Naive thymus-derived CD8-positive, alpha-beta T cell (primary cell): ENCODE measurements at regions not wholly inside any gene's neighbourhood (a gene's known extent, or its start where the extent isn't known, plus 50 kb on each side); places are given as distances from the start of the nearest gene placed in this dataset.

Experiments used
- ATAC-seq, 2 donors: fragments of 150-1000 bp; cut with Tn5 transposase in 1 of 2; sonication (Bioruptor Pico), chemical (Tn5 transposase) in 1 of 2; 1 replicate in 1 of 2; 2 replicates in 1 of 2; pipeline ENCODE4 v1.10.0; 2021; ENCODE audit warnings: mild to moderate bottlenecking in 2 of 2, moderate library complexity in 2 of 2
- POLR2A ChIA-PET: fragments of 350-600 bp; sonication (Branson Sonifier 250); formaldehyde crosslinking; loops from one replicate; lab custom pipeline; 2021; ENCODE audit warnings: antibody characterized with exemption; lab: Charles Lee
- DNase-seq, 10 donors: peaks; one replicate each; pipeline versions ENCODE4 v3.0.0 to v3.0.0-alpha.2; 2020 to 2022
- H3K27ac Mint-ChIP-seq, 10 donors: one replicate each; pipeline ENCODE4 v1.8.0; 2020 to 2022; ENCODE audit warnings: mild to moderate bottlenecking in 10 of 10, mixed read lengths in 10 of 10, moderate library complexity in 4 of 10, inconsistent platforms in 1 of 10
- H3K27me3 Mint-ChIP-seq, 5 donors: one replicate each; pipeline ENCODE4 v1.8.0; 2021 to 2022; ENCODE audit warnings: mixed read lengths in 5 of 5
- H3K36me3 Mint-ChIP-seq, 3 donors: one replicate each; pipeline ENCODE4 v1.8.0; 2020 to 2022; ENCODE audit warnings: mixed read lengths in 3 of 3, mild to moderate bottlenecking in 2 of 3, inconsistent platforms in 1 of 3
- H3K4me1 Mint-ChIP-seq, 4 donors: one replicate each; pipeline ENCODE4 v1.8.0; 2021 to 2022; ENCODE audit warnings: mixed read lengths in 4 of 4
- H3K4me3 Mint-ChIP-seq, 10 donors: one replicate each; pipeline ENCODE4 v1.8.0; 2020 to 2022; ENCODE audit warnings: mild to moderate bottlenecking in 10 of 10, mixed read lengths in 10 of 10, moderate library complexity in 6 of 10, inconsistent platforms in 1 of 10
- H3K9me3 Mint-ChIP-seq, 9 donors: one replicate each; pipeline ENCODE4 v1.8.0; 2020 to 2022; ENCODE audit warnings: mixed read lengths in 9 of 9, mild to moderate bottlenecking in 3 of 9, inconsistent platforms in 1 of 9, moderate library complexity in 1 of 9

- H3K9me3 Mint-ChIP-seq: peaks cover 0 to 38% (median 10%) of the 10 kb centered on the region in 9 donors
- POLR2A ChIA-PET: no interaction called here
- H3K4me1 Mint-ChIP-seq: no peaks in the 10 kb centered on the region
- ATAC-seq: no peak
- H3K36me3 Mint-ChIP-seq: peaks cover 0 to 4% (median 0%) of the 10 kb centered on the region in 3 donors
- no peak overlapping the region for H3K27ac Mint-ChIP-seq
- H3K4me3 Mint-ChIP-seq: no peak overlapping the region
- no peak for DNase-seq
- H3K27me3 Mint-ChIP-seq: no peaks in the 10 kb centered on the region
Observed at GRCh38 chr12:126358806-126359205, 1293.6 kb downstream of the AACS start.

- H3K27ac Mint-ChIP-seq: no peak overlapping the region
- ATAC-seq (no peak), DNase-seq (no peak)
- POLR2A ChIA-PET: no interaction called here
- no peak overlapping the region for H3K4me3 Mint-ChIP-seq
- no peaks in the 10 kb centered on the region for H3K4me1 Mint-ChIP-seq
- H3K9me3 Mint-ChIP-seq: peaks cover 0 to 34% (median 10%) of the 10 kb centered on the region in 9 donors
- no peaks in the 10 kb centered on the region for H3K27me3 Mint-ChIP-seq
- H3K36me3 Mint-ChIP-seq: peaks cover 0 to 4% (median 0%) of the 10 kb centered on the region in 3 donors
Observed at GRCh38 chr12:126359216-126359615, 1294.0 kb downstream of the AACS start.

GRCh38 chr12:126361804-126362203 lies 1296.6 kb downstream of the AACS start:
- ATAC-seq: no peak

DNA sequence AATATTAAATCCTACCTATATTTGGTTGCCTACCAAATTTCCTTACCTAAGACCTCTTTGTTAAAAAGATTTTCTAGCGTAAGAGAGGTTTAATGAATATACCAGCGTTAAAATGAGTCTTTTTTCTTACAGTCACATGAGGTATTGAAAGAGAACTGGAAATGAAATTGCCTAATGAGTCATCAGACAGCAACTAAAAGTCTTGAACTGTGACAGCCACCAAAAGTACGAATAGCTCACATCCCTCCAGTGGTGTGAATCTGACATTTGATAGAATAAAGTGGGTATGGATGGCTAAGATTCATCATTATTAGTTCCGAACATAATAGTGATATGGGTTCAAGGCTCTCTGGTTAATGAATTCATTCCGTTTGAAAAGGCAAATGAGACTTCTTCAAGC lies 1297.3 kb downstream of the AACS start:
- POLR2A ChIA-PET: no interaction called here
- Mint-ChIP-seq H3K4me3 (no peak overlapping the region), H3K27me3 (no peaks in the 10 kb centered on the region), H3K9me3 (peaks cover 0 to 29% (median 6%) of the 10 kb centered on the region in 9 donors), H3K36me3 (peaks cover 0 to 4% (median 0%) of the 10 kb centered on the region in 3 donors), H3K4me1 (no peaks in the 10 kb centered on the region), H3K27ac (no peak overlapping the region)
- ATAC-seq (no peak), DNase-seq (no peak)

More at GRCh38 chr12:126361804-126362203, 1296.6 kb downstream of the AACS start:
- Mint-ChIP-seq H3K4me3 (no peak overlapping the region), H3K9me3 (peaks cover 0 to 35% (median 7%) of the 10 kb centered on the region in 9 donors), H3K36me3 (peaks cover 0 to 4% (median 0%) of the 10 kb centered on the region in 3 donors), H3K27me3 (no peaks in the 10 kb centered on the region), H3K4me1 (no peaks in the 10 kb centered on the region), H3K27ac (no peak overlapping the region)
- DNase-seq: no peak
- POLR2A ChIA-PET: no interaction called here

GRCh38 chr12:126362964-126363363 lies 1297.7 kb downstream of the AACS start:
- H3K27ac Mint-ChIP-seq: no peak overlapping the region
- POLR2A ChIA-PET: no interaction called here
- no peak for ATAC-seq
- no peak for DNase-seq
- H3K4me1 Mint-ChIP-seq: no peaks in the 10 kb centered on the region
- no peak overlapping the region for H3K4me3 Mint-ChIP-seq
- H3K27me3 Mint-ChIP-seq: no peaks in the 10 kb centered on the region
- H3K36me3 Mint-ChIP-seq: peaks cover 0 to 4% (median 0%) of the 10 kb centered on the region in 3 donors
- H3K9me3 Mint-ChIP-seq: peaks cover 0 to 30% (median 5%) of the 10 kb centered on the region in 9 donors

- H3K27me3 Mint-ChIP-seq: peaks cover 0 to 8% (median 0%) of the 10 kb centered on the region in 5 donors
- H3K36me3 Mint-ChIP-seq: no peaks in the 10 kb centered on the region
Observed at GRCh38 chr12:126369487-126370463, 1304.5 kb downstream of the AACS start.

GRCh38 chr12:126383506-126383905 lies 1318.3 kb downstream of the AACS start:
- POLR2A ChIA-PET: no interaction called here
- Mint-ChIP-seq H3K9me3 (peaks cover 0 to 28% (median 5%) of the 10 kb centered on the region in 9 donors), H3K27ac (peak overlapping the region in 1 of 10 donors; percentile 80), H3K36me3 (no peaks in the 10 kb centered on the region), H3K4me1 (no peaks in the 10 kb centered on the region), H3K27me3 (peaks cover 0 to 4% (median 0%) of the 10 kb centered on the region in 5 donors), H3K4me3 (no peak overlapping the region)
- no peak for DNase-seq
- ATAC-seq: no peak

More at GRCh38 chr12:126369487-126370463, 1304.5 kb downstream of the AACS start:
- DNase-seq (no peak), ATAC-seq (no peak)
- no peak overlapping the region for H3K27ac Mint-ChIP-seq
- POLR2A ChIA-PET: no interaction called here
- H3K9me3 Mint-ChIP-seq: peaks cover 0 to 22% (median 5%) of the 10 kb centered on the region in 9 donors
- peaks cover 0 to 2% (median 0%) of the 10 kb centered on the region in 4 donors for H3K4me1 Mint-ChIP-seq
- no peak overlapping the region for H3K4me3 Mint-ChIP-seq

- peak in 2 of 10 donors; percentile 5 to 16 for DNase-seq
- peaks cover 0 to 28% (median 5%) of the 10 kb centered on the region in 9 donors for H3K9me3 Mint-ChIP-seq
- ATAC-seq: no peak
- H3K4me3 Mint-ChIP-seq: peak overlapping the region in 2 of 10 donors; percentile 20 to 41
- H3K27me3 Mint-ChIP-seq: peaks cover 0 to under 1% (median 0%) of the 10 kb centered on the region in 5 donors
- POLR2A ChIA-PET: no interaction called here
- H3K36me3 Mint-ChIP-seq: no peaks in the 10 kb centered on the region
- peak overlapping the region in 2 of 10 donors; percentile 39 to 80 for H3K27ac Mint-ChIP-seq
- H3K4me1 Mint-ChIP-seq: no peaks in the 10 kb centered on the region
Observed at GRCh38 chr12:126384026-126384564, 1318.9 kb downstream of the AACS start.

- H3K27me3 Mint-ChIP-seq: no peaks in the 10 kb centered on the region
- no peak for DNase-seq
- no peaks in the 10 kb centered on the region for H3K4me1 Mint-ChIP-seq
- H3K27ac Mint-ChIP-seq: no peak overlapping the region
- H3K4me3 Mint-ChIP-seq: no peak overlapping the region
- POLR2A ChIA-PET: no interaction called here
- no peak for ATAC-seq
- H3K36me3 Mint-ChIP-seq: no peaks in the 10 kb centered on the region
- H3K9me3 Mint-ChIP-seq: peaks cover 0 to 23% (median 5%) of the 10 kb centered on the region in 9 donors
Observed at GRCh38 chr12:126385785-126386184, 1320.5 kb downstream of the AACS start.

- DNase-seq (no peak), ATAC-seq (no peak)
- Mint-ChIP-seq H3K27ac (no peak overlapping the region), H3K4me3 (no peak overlapping the region), H3K9me3 (peaks cover 0 to 3% (median 0%) of the 10 kb centered on the region in 9 donors), H3K4me1 (no peaks in the 10 kb centered on the region), H3K36me3 (no peaks in the 10 kb centered on the region), H3K27me3 (no peaks in the 10 kb centered on the region)
- POLR2A ChIA-PET: interaction anchor here (0.6 kb wide), 1 partner anchor 21 kb away, joined by 3 read pairs; no protein-coding TSS in a partner anchor
Observed at GRCh38 chr12:126389220-126389841, 1324.1 kb downstream of the AACS start.

- POLR2A ChIA-PET: no interaction called here
- Mint-ChIP-seq H3K27ac (no peak overlapping the region), H3K27me3 (no peaks in the 10 kb centered on the region), H3K4me1 (no peaks in the 10 kb centered on the region), H3K36me3 (no peaks in the 10 kb centered on the region), H3K9me3 (peaks cover 0 to 3% (median 0%) of the 10 kb centered on the region in 9 donors), H3K4me3 (no peak overlapping the region)
- ATAC-seq (no peak), DNase-seq (no peak)
Observed at GRCh38 chr12:126389961-126390360, 1324.7 kb downstream of the AACS start.

DNA sequence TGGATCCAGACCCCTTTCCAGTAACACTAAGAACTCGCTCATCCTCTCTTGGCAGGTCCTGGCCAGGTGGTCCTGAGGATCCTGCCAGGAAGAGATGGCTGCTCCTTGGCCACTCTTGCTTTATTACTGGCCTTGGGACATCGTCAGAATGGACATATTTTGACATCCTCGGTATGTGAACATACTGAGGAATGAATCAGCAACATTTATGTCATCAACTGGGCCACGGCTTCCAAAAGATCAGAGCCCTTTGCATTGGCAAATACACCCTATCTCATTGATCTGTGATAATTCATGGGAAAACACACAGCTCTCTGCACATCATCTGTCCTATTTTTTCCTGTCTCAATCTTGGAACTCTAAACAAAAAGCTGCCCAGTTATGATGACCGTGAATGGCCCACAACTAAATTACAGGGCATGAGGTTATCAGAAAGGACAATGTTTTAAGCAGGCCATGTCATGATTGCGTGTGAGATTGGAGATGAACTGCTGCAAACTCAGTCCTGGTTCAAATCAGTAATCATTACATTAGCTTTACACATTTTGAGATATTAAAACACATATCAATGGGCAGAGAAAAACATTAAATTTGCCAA lies 1325.8 kb downstream of the AACS start:
- Mint-ChIP-seq H3K27me3 (no peaks in the 10 kb centered on the region), H3K4me3 (no peak overlapping the region), H3K4me1 (no peaks in the 10 kb centered on the region), H3K36me3 (no peaks in the 10 kb centered on the region), H3K27ac (no peak overlapping the region), H3K9me3 (peaks cover 0 to 4% (median 0%) of the 10 kb centered on the region in 9 donors)
- ATAC-seq: no peak
- POLR2A ChIA-PET: no interaction called here
- DNase-seq: no peak
